ENCODE measurements at regions not wholly inside any gene's neighbourhood (a gene's known extent, or its start where the extent isn't known, plus 50 kb on each side); places are given as distances from the start of the nearest gene placed in this dataset.

DNA sequence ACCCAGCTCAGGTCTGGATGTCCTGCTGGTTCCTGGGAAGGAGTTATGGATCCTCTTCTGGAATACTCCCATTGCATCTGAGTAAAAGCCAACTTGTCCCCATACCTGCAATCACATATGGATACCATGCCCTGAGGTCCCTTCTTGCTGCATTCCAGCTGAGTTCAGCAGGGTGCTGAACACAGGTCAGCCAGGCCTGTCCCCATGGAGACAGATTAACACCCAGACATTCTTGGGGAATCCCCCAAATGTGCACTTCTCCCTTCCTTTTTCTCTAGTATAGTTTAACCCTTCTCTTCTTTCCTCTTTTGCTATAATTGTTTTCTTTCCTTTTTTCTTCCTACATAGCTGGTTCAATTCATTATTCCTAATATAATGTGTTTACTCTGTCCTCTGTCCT lies 799.6 kb upstream of the HS6ST1 start:
- no peak overlapping the region for H3K4me2 ChIP-seq (ENCODE audit: control insufficient read depth, extremely low read depth, insufficient read depth, low read depth, low read length)
- H3K27ac ChIP-seq (ENCODE audit: control insufficient read depth, insufficient read depth, low read length) = no peak overlapping the region
- H2AFZ ChIP-seq (ENCODE audit: control insufficient read depth, low read length) = no peak overlapping the region
- DNase-seq (ENCODE audit: low read depth, low spot score) (no peak), FAIRE-seq (no peak)
- no peaks in the 10 kb centered on the region for H4K20me1 ChIP-seq (ENCODE audit: control insufficient read depth, extremely low read depth, insufficient read depth, low read length)
- no peak overlapping the region for H3K4me3 ChIP-seq (ENCODE audit: control insufficient read depth in 2 of 3, extremely low read depth in 1 of 3, insufficient read depth in 2 of 3, low read depth in 1 of 3, low read length in 3 of 3)
- dilution Hi-C loops (cut with MboI; ENCODE audit: extremely low pct_ligation_motif_present, low sequenced_read_pairs) = no loop called here
- no peak for TF ChIP-seq EZH2 (IDR thresholded peaks at IDR 0.05; ENCODE audit: low read length)
- TF ChIP-seq, protein P1, sequence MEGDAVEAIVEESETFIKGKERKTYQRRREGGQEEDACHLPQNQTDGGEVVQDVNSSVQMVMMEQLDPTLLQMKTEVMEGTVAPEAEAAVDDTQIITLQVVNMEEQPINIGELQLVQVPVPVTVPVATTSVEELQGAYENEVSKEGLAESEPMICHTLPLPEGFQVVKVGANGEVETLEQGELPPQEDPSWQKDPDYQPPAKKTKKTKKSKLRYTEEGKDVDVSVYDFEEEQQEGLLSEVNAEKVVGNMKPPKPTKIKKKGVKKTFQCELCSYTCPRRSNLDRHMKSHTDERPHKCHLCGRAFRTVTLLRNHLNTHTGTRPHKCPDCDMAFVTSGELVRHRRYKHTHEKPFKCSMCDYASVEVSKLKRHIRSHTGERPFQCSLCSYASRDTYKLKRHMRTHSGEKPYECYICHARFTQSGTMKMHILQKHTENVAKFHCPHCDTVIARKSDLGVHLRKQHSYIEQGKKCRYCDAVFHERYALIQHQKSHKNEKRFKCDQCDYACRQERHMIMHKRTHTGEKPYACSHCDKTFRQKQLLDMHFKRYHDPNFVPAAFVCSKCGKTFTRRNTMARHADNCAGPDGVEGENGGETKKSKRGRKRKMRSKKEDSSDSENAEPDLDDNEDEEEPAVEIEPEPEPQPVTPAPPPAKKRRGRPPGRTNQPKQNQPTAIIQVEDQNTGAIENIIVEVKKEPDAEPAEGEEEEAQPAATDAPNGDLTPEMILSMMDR (optimal IDR thresholded peaks at IDR 0.05 in 1 of 3, IDR thresholded peaks at IDR 0.05 in 1 of 3, conservative IDR thresholded peaks at IDR 0.05 in 1 of 3; ENCODE audit: extremely low read depth in 1 of 3, insufficient read depth in 2 of 3, low read length in 3 of 3) = no peak
- H3K27me3 ChIP-seq (ENCODE audit: control insufficient read depth, extremely low read depth, insufficient read depth, low read length) = no peaks in the 10 kb centered on the region
- no peaks in the 10 kb centered on the region for H3K9me1 ChIP-seq (ENCODE audit: control insufficient read depth, extremely low read depth, insufficient read depth, low read length)
- no peaks in the 10 kb centered on the region for H3K4me1 ChIP-seq (ENCODE audit: control insufficient read depth, extremely low read depth, insufficient read depth, low read length)
- no peaks in the 10 kb centered on the region for H3K79me2 ChIP-seq (ENCODE audit: control insufficient read depth, insufficient read depth, low read length)
- H3K9ac ChIP-seq (ENCODE audit: control insufficient read depth, extremely low read depth, insufficient read depth, low read length) = no peak overlapping the region
- no peaks in the 10 kb centered on the region for H3K36me3 ChIP-seq (ENCODE audit: control insufficient read depth in 2 of 2, extremely low read depth in 1 of 2, insufficient read depth in 2 of 2, low read length in 2 of 2)
- H3K9me3 ChIP-seq (ENCODE audit: control insufficient read depth, low read depth, low read length) = no peaks in the 10 kb centered on the region

DNA sequence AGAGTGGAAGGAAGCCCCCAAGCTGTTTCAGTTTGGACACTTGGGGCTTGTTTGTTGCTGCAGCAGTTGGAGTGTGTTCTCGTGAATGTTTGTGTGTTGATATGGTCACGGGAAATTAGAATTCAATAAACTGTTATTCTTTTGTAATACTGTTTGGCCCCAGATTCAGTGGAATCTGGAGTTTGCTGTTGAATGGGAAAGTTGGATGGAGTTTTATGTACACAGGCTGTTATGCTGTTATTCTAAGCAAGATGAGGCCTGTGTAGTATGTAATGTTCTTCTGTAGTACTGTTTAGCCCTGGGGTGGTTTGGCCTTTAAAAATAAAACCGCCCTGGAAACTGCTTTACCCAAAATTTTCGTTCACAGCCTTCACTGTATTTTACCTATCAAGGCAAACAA lies 810.4 kb upstream of the HS6ST1 start:
- FAIRE-seq (no peak), DNase-seq (ENCODE audit: low read depth, low spot score) (no peak)
- Histone ChIP-seq H3K4me3 (ENCODE audit: control insufficient read depth in 2 of 3, extremely low read depth in 1 of 3, insufficient read depth in 2 of 3, low read depth in 1 of 3, low read length in 3 of 3) (no peak overlapping the region), H3K27ac (ENCODE audit: control insufficient read depth, insufficient read depth, low read length) (no peak overlapping the region), H3K9me3 (ENCODE audit: control insufficient read depth, low read depth, low read length) (no peaks in the 10 kb centered on the region), H3K9me1 (ENCODE audit: control insufficient read depth, extremely low read depth, insufficient read depth, low read length) (no peaks in the 10 kb centered on the region), H3K79me2 (ENCODE audit: control insufficient read depth, insufficient read depth, low read length) (no peaks in the 10 kb centered on the region), H2AFZ (ENCODE audit: control insufficient read depth, low read length) (no peak overlapping the region), H3K27me3 (ENCODE audit: control insufficient read depth, extremely low read depth, insufficient read depth, low read length) (no peaks in the 10 kb centered on the region), H3K36me3 (ENCODE audit: control insufficient read depth in 2 of 2, extremely low read depth in 1 of 2, insufficient read depth in 2 of 2, low read length in 2 of 2) (no peaks in the 10 kb centered on the region), H3K9ac (ENCODE audit: control insufficient read depth, extremely low read depth, insufficient read depth, low read length) (no peak overlapping the region), H3K4me2 (ENCODE audit: control insufficient read depth, extremely low read depth, insufficient read depth, low read depth, low read length) (peak overlapping the region; percentile 2), H4K20me1 (ENCODE audit: control insufficient read depth, extremely low read depth, insufficient read depth, low read length) (no peaks in the 10 kb centered on the region), H3K4me1 (ENCODE audit: control insufficient read depth, extremely low read depth, insufficient read depth, low read length) (peaks cover 5% of the 10 kb centered on the region)
- dilution Hi-C loops (cut with MboI; ENCODE audit: extremely low pct_ligation_motif_present, low sequenced_read_pairs) = no loop called here
- no peak for TF ChIP-seq EZH2 (IDR thresholded peaks at IDR 0.05; ENCODE audit: low read length)
- TF ChIP-seq, protein P1 (optimal IDR thresholded peaks at IDR 0.05 in 1 of 3, IDR thresholded peaks at IDR 0.05 in 1 of 3, conservative IDR thresholded peaks at IDR 0.05 in 1 of 3; ENCODE audit: extremely low read depth in 1 of 3, insufficient read depth in 2 of 3, low read length in 3 of 3) = no peak
